Left cardiac atrium (tissue), 4 donors: ENCODE measurements at regions not wholly inside any gene's neighbourhood (a gene's known extent, or its start where the extent isn't known, plus 50 kb on each side); places are given as distances from the start of the nearest gene placed in this dataset.

Source experiments
- ATAC-seq, 2 donors: fragments of 200-7000 bp; cut with Tn5 transposase; one replicate each; pipeline ENCODE4 v1.9.1; 2020; ENCODE audit warnings: mild to moderate bottlenecking in 2 of 2, moderate library complexity in 2 of 2
- DNase-seq: peaks from one replicate; pipeline ENCODE4 v3.0.0-alpha.2; 2020
- intact Hi-C, 2 donors: fragments of 100-400 bp; cut with DNase I; formaldehyde crosslinking; loops; one replicate each; pipeline versions ENCODE4 v1.14.1 to v1.15.1; 2022 to 2023
- donor health status: DM: no; HTN: yes; CAD: no.
- donor health status: DM: no; HTN: yes; CAD: no; lungs with severe emphysema.
- donor health status: DM: yes; HTN: yes; CAD: no.
- donor health status: Dilated cardiomyopathy.

- DNase-seq = no peak
- no peak for ATAC-seq
- intact Hi-C loops = no loop called here
These were observed 187.0 kb upstream of the LRFN5 start for GRCh38 chr14:41419709-41420108.

GRCh38 chr14:41418851-41419250, 187.8 kb upstream of the LRFN5 start:
- no peak for DNase-seq
- ATAC-seq = no peak
- intact Hi-C loops = no loop called here

GRCh38 chr14:41409806-41410205, 196.9 kb upstream of the LRFN5 start:
- DNase-seq = no peak

DNA sequence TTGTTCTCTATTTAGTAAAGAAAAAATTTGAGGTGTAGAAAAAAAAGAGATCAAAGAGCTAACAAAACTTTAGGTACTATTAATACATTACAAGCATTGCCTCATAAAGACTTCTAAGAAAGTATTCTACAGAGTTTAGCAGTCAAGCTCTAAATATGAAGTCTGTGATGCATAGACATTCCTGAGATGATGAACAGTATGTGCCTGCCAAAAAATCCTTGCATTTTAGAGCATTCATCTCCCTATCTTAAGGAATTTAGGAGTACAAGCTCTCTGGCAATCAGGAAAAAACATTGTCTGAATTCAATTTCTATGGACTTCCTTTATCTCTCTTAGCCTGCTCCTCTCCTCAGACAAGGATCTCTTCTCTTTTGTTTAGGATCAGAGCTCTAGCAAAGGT, 202.6 kb upstream of the LRFN5 start:
- intact Hi-C loops = no loop called here
- ATAC-seq (no peak), DNase-seq (no peak)

More at GRCh38 chr14:41409806-41410205, 196.9 kb upstream of the LRFN5 start:
- intact Hi-C loops = no loop called here
- ATAC-seq = no peak

GRCh38 chr14:41403360-41403759, 203.3 kb upstream of the LRFN5 start:
- intact Hi-C loops = no loop called here

DNA sequence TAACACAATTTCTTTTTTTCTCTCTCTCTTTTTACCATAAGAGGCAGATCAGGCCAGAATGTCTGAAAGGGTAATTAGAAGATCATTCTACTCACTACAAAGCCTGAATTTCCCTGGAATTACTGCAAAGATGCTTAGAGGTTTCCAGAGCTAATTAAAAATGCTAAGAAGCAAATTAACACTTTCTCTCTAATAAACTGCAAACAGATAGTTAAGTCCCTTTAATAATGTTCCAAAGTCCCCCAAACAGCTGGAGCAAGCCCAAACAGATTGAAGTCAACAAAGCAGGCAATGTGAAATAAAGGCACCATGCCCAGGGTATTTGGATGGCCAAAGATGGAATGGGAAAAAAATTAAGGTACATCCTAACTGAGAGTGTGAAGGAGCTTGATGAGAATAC, 208.8 kb upstream of the LRFN5 start:
- DNase-seq (no peak), ATAC-seq (no peak)
- intact Hi-C loops = no loop called here

More at GRCh38 chr14:41403360-41403759, 203.3 kb upstream of the LRFN5 start:
- ATAC-seq = no peak
- no peak for DNase-seq

DNA sequence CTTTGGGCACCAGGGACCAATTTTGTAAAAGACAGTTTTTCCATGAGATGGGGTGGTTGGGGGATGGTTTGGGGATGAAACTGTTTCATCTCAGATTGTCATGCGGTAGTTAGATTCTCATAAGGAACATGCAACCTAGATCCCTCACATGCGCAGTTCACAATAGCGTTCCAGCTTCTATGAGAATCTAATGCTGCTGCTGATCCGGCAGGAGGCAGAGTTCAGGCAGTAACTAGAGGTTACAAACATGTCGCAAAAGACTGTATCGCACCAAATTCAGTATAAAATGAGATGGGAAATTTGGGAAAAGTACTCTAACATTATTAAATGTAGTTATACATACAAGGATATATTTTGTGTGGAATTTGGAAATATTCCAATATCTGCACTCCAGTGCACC, 213.2 kb upstream of the LRFN5 start:
- DNase-seq (no peak), ATAC-seq (no peak)
- intact Hi-C loops = no loop called here

DNA sequence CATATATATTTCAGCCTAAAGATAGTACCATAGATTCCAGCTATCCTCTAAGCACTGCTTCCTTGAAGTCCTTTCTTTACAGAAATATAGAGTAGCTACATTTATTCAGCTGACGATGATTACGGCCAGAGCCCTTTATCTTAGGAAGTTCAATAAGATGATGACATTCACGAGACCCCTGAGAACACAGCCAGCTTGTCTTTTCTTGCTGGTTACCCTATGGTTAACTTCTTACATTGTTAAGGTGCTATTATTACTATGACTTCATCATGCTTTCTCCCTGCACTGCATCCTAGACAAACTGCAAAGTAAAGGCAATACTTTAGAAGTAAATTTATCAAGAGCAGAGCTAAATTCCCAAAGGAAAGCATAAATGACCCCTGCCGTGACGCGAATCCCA, 214.4 kb upstream of the LRFN5 start:
- no peak for ATAC-seq
- DNase-seq = no peak
- intact Hi-C loops = no loop called here

DNA sequence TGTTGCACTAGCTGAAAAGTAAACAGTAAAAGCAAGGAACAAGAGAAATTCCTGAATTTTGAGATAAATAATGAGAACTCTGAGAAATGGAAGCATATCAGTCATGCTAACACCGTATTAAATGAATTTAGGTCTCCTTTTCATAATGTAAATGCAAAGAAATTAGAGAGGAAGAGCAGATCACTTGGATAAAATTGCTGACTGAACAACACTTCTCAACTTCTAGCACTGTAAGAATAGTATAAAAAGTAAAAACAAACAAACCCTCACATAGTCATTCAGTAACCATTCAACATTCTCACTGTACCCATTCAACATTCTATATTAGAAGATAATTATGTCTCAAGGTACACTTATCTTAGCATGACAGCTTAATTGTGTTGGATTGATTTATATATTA, 217.3 kb upstream of the LRFN5 start:
- intact Hi-C loops = no loop called here
- ATAC-seq (no peak), DNase-seq (no peak)

DNA sequence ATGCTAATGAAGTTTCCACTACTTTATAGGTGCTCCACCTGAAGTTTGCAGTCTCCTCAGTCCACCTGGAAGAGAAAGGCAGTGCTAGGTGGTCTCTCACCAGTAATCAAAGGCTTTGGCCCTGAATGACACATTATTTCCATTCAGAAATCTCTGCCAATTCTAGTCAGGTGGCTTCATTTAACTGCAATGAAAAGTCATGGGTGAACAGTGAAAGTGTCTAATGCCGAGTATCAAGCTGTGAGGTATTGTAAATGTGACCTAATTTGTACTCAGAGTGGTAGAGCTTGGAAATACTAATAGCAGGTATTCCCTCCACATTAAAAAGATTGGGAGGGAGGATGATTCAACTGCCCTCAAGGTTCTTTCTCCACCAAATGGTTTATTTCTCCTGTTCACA, 220.9 kb upstream of the LRFN5 start:
- DNase-seq = no peak
- intact Hi-C loops = no loop called here
- no peak for ATAC-seq

DNA sequence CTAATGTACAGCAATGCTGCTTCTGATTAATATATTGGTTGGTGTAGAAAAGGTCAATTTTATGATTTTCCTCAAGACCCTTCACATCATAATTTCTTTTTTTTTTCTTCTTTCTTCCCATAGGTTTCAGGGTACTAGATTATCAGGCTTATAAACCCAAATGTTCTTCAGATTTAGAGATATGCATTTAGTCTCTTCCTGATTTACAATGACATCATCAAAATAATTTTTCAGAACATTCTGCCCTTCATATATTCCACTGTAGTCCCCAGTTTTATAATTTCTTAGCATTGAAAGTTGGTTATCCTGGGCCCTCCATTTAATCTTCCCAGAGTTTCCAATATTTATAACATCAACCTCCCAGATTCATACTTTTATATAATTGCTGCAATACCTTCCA, 226.7 kb upstream of the LRFN5 start:
- intact Hi-C loops = no loop called here
- DNase-seq (no peak), ATAC-seq (no peak)

DNA sequence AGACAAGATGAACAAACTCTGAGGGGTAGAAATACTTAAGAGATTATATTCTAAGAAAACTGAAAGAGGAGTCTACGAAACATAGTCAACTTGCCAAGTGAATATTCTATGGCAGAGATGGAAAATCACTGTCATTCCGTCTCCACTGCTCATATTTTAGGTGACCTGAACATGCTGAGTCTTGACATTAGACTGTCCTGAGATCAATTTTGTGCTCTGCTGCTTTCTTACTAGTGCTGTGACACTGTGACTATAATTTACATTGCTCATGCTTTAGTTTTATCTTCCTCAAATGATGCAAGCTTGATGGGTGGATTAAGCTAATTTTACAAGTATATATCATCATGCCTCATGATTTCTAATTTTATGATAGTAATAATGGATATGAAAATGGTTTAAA, 228.2 kb upstream of the LRFN5 start:
- intact Hi-C loops = no loop called here
- ATAC-seq (no peak), DNase-seq (no peak)

GRCh38 chr14:41377932-41378331, 228.7 kb upstream of the LRFN5 start:
- ATAC-seq (no peak), DNase-seq (no peak)
- intact Hi-C loops = no loop called here

DNA sequence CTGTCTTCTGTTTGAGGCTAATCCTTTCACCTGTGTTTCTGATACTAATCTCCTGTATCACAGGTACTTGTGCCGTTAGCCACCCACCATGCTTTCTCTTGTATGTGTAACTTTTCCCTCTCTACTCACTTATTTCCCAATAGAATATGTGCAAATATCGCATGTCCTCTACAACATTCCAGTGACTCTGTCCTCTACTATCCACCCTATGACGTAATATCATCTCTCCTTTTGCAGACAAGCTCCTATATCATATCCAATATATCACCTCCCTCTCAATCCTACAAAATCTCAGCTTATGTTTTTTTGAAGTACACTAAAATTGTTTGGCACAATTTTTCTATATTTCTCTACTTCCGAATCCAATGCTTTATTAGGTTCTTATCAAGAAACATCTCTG, 232.6 kb upstream of the LRFN5 start:
- ATAC-seq = no peak
- intact Hi-C loops = no loop called here
- DNase-seq = no peak

DNA sequence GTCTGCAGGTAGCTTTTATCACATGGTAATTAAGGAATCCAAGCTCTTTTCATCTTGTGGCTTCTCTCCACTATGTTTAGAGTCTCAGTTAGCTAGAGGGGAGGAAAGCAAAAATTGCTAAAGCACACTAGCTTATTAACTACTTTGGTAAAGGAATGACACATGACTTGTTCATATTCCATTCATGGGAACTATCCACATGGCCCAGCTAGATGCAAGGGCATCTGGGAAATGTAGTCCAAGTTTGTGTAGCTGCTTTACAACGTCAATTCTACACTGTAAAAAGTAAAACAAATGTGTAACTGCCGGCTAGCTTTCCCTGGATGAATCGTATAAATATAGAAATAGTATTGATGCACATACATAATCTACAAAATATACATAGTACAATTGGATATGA, 244.5 kb upstream of the LRFN5 start:
- no peak for ATAC-seq
- no peak for DNase-seq
- intact Hi-C loops = no loop called here

DNA sequence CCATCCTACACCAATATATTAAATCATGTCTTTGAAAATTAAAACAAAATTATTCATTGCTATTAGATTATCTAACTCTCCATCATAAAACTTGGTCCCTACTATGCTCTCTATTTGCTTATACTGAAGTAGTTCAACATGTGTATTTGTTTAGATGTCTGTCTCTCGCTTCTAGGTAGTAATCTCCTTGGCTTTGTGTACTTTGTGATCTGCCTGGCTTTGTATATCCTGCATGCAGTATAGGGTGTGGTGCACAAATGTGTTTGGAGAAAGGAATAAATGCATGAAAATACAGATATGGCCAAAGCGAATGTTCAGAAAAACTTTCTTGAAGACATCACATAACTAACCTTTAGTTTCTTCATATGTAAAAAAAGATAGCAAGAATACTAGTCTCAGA, 246.6 kb upstream of the LRFN5 start:
- intact Hi-C loops = no loop called here
- no peak for DNase-seq
- no peak for ATAC-seq

DNA sequence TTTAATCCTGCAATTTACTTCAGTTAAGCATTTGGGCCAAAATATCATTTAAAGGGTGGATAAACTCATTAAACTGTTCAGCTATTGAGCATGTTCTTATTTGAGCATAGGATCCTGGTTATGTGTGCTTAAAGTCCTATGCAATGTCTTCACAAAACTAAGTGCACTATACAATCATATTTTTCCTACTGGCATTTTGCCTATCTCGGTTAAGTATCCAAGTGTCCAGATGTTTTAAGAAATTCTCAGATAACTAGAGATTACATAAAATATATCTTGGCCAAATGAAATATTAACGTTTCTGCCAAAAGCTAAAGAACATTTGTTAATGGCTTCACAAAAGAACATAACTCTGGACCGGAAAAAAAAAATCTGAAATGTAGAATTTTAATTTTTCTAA, 250.8 kb upstream of the LRFN5 start:
- intact Hi-C loops = no loop called here
- no peak for DNase-seq
- ATAC-seq = no peak

DNA sequence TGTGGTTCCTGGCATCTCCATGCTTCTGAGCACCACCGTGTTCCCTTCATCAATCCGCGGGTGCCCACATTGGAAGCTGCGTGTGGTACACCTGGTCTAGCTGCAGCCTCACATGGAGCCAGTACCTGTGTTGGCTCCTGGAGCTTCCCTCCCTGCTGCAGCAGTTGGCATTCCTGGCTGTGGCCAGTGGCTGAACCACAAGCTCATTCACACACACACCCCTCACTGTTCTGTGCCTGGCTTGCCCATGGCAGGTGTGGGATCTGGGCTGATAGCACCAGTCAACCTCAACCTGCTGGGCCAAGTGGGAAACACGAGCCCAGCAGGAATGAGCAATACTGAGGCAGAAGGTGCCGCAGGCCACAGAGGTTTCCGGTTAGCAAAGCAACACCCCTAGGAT, 256.2 kb upstream of the LRFN5 start:
- ATAC-seq (no peak), DNase-seq (no peak)
- intact Hi-C loops = no loop called here

- DNase-seq = no peak
- intact Hi-C loops = no loop called here
These were observed 257.3 kb upstream of the LRFN5 start for GRCh38 chr14:41349289-41349910.

GRCh38 chr14:41343857-41344256, 262.8 kb upstream of the LRFN5 start:
- intact Hi-C loops = no loop called here
- no peak for ATAC-seq
- no peak for DNase-seq

More at GRCh38 chr14:41349289-41349910, 257.3 kb upstream of the LRFN5 start:
- no peak for ATAC-seq

DNA sequence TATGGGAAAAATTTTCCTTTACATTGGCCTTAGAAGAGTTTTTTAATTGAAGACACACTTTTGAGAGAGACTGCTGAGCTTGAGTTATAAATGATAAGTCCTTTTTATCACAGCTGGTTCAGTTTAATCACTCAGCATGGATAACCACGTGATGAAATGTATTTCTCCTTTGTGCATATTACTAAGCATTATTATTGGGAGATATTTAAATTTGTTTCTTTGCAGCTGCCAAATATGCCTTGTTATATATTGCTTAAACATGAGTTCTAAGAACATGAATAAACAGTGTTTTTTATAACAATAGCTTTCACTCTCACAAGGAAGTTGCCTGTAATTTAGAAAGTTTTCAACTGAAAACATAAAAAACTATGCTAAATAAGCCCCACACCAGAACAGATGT, 293.5 kb upstream of the LRFN5 start:
- no peak for DNase-seq
- intact Hi-C loops = no loop called here
- no peak for ATAC-seq

DNA sequence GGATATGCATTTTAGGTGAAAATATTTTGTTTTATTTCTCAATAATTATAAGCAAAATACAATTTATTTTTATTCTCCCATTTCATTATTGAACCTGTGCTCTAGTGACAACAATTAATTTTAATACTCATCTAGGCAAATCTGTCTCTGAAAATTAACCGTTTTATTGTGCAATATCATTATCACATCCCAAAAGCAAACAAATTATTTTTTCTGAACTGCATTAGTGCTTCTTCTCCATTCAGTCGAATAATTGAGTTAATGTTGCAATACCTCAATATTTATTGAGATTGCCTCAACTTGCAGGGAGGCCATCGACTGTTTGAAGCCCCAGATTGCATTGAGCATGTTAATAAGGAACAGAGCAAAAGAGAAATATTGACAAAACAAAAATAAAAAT, 303.2 kb upstream of the LRFN5 start:
- no peak for ATAC-seq
- intact Hi-C loops = no loop called here

More for the DNA sequence above, 303.2 kb upstream of the LRFN5 start:
- no peak for DNase-seq
